Stimulated activated CD8-positive, alpha-beta memory T cell treated with anti-CD3 and anti-CD28 coated beads, Interleukin-2, amount 100 ng/mL, for 48 hours (primary cell): ENCODE measurements at regions not wholly inside any gene's neighbourhood (a gene's known extent, or its start where the extent isn't known, plus 50 kb on each side); places are given as distances from the start of the nearest gene placed in this dataset.

Experiments used
- DNase-seq, 2 donors: peaks; one replicate each; pipeline ENCODE4 v3.0.0-alpha.2; 2020; ENCODE audit warnings: low read depth in 2 of 2

DNA sequence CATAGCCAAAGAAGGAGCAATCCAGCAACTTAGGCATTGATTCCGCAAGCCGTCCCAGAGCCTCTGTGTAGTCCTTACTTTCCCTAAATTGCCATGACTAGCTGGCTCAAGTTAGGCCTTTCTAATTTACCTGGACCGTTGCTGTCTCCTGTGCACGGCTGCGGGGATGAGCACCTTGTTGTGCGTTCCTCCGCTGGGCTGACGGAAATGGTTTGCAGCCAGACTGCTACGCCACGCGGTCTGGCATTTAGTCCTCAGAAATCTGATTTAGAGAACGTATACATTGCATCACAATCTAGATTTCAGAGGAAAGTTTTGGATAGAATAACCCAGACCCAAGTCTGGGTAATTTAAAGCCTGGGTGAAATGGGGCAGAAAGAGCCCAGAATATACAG lies 133.2 kb upstream of the ARHGAP5 start:
- no peak for DNase-seq

DNA sequence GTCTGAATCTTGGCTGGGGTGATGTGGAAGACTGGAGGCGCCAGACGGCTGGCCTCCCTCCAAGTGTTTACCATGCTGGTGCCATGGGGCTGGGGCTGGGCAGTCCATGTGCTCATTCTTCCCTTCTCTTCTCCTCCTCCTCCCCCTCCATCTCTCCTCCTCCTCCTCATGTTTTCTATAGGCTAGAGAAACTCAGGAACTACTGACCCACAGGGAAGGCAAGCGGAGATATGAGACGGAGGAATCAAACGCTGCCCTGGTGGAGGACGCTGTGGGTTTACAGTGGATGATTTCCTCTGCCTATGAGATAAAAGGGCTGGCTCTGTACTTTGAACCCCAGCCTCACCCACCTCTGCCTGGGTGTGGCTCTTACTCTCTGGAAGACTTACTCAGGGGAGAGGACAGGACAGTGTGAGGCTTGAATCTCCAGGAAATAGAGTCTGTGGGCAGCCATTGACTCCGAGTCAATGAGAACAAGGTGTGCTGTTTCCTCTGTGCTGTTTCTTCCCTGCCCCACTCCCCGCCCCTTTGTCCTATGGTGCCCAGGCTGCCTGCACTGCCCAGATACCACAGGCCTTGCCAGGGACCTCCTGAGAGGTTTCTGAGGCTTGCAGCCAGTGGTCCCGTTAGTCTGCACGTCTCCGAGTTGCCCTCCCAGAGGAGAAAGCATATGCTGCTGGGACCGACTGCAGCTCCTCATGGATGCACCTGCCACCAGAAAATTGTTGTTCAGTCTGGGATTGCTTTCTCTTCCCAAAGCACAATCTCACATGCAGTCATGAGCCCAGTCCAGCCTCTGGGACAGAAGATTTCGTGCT lies 132.6 kb upstream of the ARHGAP5 start:
- DNase-seq, result no peak

GRCh38 chr14:31945074-31945613 lies 132.0 kb upstream of the ARHGAP5 start:
- no peak for DNase-seq

DNA sequence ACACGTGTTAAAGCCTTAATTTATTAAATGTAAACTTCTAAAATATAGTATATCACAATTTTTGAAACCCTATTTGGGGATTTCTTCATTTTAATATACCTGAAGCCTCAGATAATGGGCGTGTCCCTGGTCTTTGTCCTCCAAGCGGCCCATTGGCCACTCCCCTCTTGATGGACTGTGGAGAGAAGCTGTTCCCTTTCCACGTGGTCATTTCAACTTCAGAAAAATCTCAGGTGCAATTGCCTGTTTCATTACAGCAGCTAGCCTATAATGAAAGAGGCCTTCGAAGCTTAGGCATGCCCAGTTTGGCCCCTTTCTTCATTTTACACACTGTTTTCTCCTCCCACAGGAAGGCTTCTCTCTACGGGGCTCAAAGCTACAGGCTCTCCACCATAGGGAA lies 131.4 kb upstream of the ARHGAP5 start:
- no peak for DNase-seq

GRCh38 chr14:31947076-31947475 lies 130.0 kb upstream of the ARHGAP5 start:
- no peak for DNase-seq

- no peak for DNase-seq
Measured at GRCh38 chr14:31947680-31948595, 129.2 kb upstream of the ARHGAP5 start.

GRCh38 chr14:31949709-31950108 lies 127.4 kb upstream of the ARHGAP5 start:
- no peak for DNase-seq

DNA sequence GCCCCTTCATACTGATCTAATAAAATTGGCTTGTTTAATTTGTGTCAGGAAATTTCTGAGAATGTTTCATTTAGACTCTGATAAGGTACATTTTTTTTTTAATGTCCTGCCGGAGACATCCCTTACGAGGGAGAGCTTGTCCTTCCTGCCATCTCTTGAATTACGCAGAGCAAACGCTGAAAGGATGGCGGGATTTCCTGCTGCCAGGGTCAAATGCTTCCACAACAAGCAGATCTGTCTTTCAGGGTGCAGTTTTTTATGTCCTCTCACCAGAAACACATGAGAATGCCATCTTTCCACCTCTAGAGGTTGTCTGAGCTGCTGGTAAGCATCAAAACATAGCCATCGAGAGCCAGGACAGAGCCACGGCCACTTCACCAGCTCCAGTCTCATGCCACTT lies 126.8 kb upstream of the ARHGAP5 start:
- DNase-seq, result no peak

DNA sequence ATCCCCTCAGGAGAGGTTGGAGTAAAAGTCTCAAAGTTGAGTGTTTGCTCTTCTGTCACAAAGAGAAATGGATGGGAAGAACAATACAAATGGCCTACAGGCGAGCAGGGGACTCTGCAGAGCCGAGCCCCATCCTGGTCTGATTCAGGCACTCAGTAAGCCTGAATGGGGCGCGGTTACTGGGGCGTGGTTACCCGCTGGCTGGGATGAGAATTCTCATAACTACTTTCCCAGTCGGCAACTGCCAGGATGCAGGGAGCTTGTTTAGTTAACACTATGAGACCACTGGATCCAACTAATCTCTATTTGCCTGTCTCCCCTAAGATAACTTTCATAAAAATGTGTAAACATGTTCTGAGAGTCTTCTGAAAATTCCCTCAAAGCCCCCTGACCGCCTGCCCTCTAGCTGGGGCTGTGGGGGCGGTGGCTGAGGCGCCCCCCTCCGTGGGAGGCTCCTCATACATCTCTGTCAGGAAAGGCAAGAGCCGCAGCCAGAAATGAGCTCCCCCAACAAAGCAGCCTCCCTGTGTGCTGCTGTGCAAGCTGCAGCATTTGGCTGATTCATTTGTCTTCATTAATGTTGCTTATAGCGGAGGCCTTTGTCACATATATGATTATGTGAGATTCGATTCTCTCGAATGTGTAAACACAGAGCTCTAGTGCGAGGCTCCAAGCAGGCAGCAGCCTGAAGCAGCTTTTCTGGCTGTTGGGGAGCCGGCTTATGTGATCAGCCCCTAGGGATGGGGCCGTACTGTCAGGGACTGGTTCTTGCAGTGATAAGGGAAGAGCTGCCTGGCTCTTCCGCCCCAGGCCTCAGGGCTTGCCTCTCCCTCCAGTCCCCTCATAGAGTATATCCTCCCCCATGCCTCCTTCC lies 126.1 kb upstream of the ARHGAP5 start:
- DNase-seq, result no peak

GRCh38 chr14:31951638-31951964 lies 125.5 kb upstream of the ARHGAP5 start:
- DNase-seq, result no peak

DNA sequence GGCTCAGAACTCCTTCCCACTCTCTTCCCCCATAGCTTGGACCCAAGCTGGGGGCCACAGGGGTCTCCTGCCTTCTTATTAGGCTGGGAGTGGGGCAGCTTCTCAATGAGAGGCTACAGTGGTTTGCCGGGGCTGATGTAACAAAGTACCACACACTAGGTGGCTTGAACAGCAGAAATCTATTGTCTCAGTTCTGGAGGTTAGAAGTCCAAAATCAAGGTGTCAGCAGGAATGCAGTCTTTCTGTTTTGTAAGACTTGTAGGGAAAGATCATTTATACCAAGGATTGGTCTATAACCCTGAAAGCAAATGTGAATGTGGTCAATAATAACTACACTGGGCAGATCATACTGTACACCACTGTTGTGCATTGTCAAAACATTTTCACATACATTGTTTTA lies 124.5 kb upstream of the ARHGAP5 start:
- no peak for DNase-seq

GRCh38 chr14:31953210-31953609 lies 123.9 kb upstream of the ARHGAP5 start:
- no peak for DNase-seq

GRCh38 chr14:31954991-31955390 lies 122.1 kb upstream of the ARHGAP5 start:
- DNase-seq, result no peak

DNA sequence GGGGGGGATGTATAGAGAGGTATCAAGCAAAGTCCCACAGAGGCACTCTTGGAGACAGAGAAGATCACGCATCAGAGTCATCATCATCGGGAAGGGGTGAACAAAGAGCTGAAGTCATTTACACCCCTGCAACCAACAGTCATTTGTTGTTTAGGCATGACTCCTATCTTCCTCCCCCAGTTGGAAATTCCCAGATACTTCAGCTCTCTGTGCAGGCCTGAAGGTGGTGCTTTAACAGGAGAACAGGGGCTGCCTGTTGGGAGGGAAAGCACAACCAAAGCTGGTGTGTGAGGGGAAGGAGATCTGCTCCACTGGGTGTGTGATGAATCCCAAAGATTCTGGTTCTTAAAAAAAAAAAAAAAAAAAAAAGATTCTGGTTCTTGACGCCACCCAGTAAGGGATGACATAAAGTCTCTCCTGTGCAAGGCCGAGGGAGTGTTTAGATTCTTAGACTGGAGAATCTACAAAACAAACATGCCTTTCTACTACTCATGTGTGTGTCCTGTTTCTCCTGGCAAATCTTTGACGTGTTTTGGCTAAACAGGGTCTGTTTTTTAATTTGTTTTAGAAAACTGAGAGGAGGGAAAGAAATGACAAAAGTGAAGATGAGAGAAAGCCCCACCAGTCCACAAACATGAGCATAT lies 121.0 kb upstream of the ARHGAP5 start:
- no peak for DNase-seq

- no peak for DNase-seq
Measured at GRCh38 chr14:31957565-31957964, 119.5 kb upstream of the ARHGAP5 start.

GRCh38 chr14:31960039-31960438 lies 117.1 kb upstream of the ARHGAP5 start:
- DNase-seq, result no peak

DNA sequence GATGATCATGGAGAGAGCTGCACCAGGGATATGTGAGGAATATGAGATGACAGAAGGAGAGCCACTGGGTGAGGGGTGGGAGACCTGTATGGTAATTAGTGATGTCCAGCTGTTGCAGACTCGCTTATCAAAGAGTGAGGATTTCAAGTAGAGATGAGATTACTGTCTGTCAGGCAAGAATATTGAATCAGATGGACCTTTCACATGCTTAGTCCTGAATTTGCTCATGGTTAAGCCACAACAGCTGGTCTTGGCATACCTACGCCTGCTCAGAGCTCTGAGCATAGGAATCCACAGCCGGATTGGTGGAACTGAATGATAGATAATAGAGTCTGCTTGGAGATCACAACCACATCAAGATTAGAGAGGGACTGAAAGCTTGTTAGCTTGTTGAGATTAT lies 115.2 kb upstream of the ARHGAP5 start:
- DNase-seq, result no peak

- no peak for DNase-seq
Measured at GRCh38 chr14:31962920-31963319, 114.2 kb upstream of the ARHGAP5 start.

DNA sequence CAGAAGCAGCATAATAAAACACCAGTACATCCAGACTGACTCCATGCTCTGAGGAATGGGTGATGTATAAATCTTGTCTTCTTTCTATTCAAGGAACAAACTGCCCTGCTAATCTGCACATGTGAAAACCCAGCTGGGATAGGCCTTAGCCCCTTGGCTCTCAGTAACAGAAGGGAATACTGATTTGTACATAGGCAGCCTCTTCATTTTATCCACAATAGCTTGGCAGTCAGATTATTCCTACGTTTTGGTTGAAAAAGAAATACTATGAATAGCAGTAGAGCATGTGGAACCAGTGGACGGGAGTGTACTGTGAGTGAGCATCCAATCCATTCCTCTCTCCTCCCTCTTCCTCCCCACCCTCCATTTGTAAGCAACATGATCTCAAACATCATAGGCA lies 113.5 kb upstream of the ARHGAP5 start:
- no peak for DNase-seq

GRCh38 chr14:31964490-31964889 lies 112.6 kb upstream of the ARHGAP5 start:
- DNase-seq, result no peak

DNA sequence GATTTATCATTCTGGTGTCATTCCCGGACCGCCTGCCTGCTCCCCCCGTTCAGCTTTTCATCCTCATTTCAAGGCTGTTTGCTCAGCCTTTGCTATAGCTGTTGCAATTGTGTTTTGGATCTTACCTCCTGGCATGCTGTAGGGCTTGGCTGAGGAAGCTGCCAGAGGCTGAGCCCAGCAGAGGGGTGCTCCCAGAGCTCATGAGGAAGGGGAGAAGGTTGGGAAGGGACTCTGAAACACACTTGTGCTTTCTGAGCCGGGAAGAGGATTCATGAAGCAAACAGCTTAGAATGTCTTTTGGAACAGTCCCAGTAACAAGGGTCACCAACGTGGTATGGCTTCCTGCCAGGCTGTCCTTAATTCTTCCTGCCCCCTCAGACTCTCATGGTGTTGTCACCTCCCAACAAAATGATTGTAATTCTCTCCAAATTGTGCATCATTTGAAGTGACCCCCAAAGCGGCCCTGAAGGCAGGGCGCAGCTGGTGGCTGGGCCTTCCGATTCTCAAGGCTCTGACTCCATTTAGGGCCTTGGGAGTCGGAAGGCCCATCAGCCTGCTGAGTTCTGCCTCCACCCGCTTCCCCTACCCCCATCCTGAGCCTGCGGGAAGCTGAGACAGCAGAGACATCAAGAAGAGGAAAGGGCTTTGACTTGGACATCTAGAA lies 111.9 kb upstream of the ARHGAP5 start:
- no peak for DNase-seq
